Hepatocyte (in vitro differentiated cells): ENCODE measurements at regions not wholly inside any gene's neighbourhood (a gene's known extent, or its start where the extent isn't known, plus 50 kb on each side); places are given as distances from the start of the nearest gene placed in this dataset.

Experiments
- EZH2 ChIP-seq: fragments of 200-600 bp; sonication (generic); IDR thresholded peaks from 2 replicates; pipeline ENCODE4 v1.6.1; 2016; ENCODE audit warnings: antibody characterized with exemption, mild to moderate bottlenecking, borderline replicate concordance
- TF ChIP-seq, protein P1 (sequence below): fragments of 200-600 bp; sonication (generic); IDR thresholded peaks from 2 replicates; pipeline ENCODE4 v1.5.1; 2016; ENCODE audit warnings: antibody characterized with exemption, mild to moderate bottlenecking; ENCODE audit not compliant: poor library complexity

DNA sequence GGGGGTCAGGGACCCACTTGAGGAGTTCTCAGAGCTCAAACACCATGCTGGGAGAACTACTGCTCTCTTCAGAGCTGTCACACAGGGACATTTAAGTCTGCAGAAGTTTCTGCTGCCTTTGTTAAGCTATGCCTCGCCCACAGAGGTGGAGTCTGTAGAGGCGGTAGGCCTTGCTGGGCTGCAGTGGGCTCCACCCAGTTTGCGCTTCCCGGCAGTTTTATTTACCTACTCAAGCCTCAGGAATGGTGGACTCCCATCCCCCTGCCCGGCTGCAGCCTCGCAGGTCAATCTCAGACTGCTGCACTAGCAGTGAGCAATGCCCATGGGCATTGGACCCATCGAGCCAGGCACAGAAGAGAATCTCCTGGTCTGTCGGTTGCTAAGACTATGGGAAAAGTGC lies 706.4 kb downstream of the LRRIQ3 start:
- TF ChIP-seq EZH2 = no peak
- TF ChIP-seq, protein P1, sequence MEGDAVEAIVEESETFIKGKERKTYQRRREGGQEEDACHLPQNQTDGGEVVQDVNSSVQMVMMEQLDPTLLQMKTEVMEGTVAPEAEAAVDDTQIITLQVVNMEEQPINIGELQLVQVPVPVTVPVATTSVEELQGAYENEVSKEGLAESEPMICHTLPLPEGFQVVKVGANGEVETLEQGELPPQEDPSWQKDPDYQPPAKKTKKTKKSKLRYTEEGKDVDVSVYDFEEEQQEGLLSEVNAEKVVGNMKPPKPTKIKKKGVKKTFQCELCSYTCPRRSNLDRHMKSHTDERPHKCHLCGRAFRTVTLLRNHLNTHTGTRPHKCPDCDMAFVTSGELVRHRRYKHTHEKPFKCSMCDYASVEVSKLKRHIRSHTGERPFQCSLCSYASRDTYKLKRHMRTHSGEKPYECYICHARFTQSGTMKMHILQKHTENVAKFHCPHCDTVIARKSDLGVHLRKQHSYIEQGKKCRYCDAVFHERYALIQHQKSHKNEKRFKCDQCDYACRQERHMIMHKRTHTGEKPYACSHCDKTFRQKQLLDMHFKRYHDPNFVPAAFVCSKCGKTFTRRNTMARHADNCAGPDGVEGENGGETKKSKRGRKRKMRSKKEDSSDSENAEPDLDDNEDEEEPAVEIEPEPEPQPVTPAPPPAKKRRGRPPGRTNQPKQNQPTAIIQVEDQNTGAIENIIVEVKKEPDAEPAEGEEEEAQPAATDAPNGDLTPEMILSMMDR = no peak
